HTR-8/SVneo (cell line): ENCODE measurements at regions not wholly inside any gene's neighbourhood (a gene's known extent, or its start where the extent isn't known, plus 50 kb on each side); places are given as distances from the start of the nearest gene placed in this dataset.
"Not testable (repeated sequence)": the region's sequence is repeated elsewhere in the genome, so short reads cannot be mapped to it uniquely, and the experiment has no call there.

ENCODE experiments used
- DNase-seq: peaks from one replicate; pipeline ENCODE4 v3.0.0; 2011; ENCODE audit warnings: low spot score, mixed read lengths; ENCODE audit not compliant: insufficient read length
- FAIRE-seq: peaks from 2 replicates; lab custom pipeline; 2011; peaks lifted over from hg19 to GRCh38; lab: Jason Lieb, UNC

DNA sequence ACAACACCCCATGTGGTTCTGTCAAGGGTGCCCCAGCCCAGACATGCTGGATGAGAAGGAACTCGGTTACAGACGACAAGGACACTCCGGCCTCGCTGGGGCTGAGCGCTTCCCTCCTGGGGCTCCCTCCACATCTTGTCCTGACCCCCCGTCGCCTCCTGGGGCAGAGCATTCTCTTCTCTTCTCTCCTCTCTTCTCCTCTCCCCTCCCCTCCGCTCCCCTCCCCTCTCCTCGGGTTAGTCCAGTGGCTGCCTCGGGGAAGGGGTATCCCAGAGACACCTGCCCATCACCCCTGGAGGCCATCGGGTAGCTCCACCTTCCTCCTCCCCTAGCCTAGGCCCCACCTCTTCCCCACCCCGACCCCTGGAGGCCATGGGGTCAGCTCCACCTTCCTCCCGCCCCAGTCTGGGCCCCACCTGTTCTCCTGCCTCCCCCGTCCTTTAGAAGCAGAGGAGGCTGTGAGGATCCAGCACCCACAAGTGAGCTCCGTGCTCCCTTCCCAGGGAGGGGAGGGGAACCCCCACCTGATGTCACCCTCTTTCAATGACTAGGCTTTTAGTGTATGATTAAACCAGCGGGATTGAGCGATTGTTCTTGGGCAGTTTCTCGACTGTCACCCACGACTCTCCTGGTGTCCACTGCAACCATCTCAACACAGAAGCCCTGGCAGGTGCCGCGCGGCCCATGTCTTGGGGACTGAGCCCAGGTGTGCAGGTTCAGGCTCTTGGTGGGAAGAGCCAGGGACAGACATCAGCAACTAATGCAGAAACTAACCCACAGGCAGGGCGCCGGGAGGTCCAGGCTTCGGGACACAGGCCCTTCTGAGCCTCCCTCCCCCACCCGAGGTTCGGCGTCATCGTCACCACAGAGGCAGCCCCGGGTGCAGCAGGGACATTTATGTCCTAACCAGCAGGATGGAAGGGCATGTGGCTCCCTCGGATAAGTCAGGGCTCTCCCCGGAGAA is 330.4 kb downstream of the ADGRD1 start:
- not testable (repeated sequence) for DNase-seq, FAIRE-seq

GRCh38 chr12:131284954-131285904 is 331.5 kb downstream of the ADGRD1 start:
- FAIRE-seq = peak; percentile 49
- not testable (repeated sequence) for DNase-seq

DNA sequence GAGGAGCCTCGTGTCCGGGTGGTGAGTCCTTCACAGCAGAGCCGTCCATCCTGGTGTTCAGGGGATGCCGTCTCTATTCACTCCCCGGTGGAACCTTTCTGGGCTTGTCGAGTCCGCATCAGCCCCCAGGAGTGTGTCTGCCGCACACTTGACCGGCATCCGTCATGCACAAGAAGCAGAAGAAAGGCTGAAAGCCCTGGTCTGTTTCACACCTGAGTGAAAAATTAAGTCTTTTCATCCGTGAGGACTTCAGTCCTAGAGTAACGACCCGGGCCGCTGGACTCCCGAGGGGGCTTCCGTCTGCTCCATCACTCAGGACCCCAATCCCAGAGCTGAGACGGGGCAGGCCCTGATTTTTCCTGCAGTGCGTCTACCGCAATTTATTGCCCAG is 332.2 kb downstream of the ADGRD1 start:
- not testable (repeated sequence) for DNase-seq, FAIRE-seq

DNA sequence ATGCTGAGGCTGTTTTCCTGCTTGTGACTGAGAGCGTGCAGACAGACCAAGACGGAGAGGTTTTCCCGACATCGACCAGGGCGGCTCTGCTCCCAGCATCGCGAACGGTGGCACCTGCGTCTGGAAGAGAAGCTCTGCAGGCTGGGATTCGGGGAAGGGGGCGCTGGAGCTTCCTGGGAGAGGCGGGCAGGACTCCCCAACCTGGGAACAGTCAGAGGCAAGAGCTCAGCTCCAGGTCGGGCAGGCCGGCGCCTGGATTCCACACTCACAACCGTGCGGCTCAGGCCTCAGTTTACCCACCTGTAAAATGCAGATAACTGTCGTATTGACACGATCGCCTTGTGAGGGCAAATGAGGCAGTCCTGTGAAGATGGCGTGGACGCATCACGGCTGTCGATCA is 332.6 kb downstream of the ADGRD1 start:
- FAIRE-seq = peak; percentile 69
- DNase-seq = not testable (repeated sequence)

DNA sequence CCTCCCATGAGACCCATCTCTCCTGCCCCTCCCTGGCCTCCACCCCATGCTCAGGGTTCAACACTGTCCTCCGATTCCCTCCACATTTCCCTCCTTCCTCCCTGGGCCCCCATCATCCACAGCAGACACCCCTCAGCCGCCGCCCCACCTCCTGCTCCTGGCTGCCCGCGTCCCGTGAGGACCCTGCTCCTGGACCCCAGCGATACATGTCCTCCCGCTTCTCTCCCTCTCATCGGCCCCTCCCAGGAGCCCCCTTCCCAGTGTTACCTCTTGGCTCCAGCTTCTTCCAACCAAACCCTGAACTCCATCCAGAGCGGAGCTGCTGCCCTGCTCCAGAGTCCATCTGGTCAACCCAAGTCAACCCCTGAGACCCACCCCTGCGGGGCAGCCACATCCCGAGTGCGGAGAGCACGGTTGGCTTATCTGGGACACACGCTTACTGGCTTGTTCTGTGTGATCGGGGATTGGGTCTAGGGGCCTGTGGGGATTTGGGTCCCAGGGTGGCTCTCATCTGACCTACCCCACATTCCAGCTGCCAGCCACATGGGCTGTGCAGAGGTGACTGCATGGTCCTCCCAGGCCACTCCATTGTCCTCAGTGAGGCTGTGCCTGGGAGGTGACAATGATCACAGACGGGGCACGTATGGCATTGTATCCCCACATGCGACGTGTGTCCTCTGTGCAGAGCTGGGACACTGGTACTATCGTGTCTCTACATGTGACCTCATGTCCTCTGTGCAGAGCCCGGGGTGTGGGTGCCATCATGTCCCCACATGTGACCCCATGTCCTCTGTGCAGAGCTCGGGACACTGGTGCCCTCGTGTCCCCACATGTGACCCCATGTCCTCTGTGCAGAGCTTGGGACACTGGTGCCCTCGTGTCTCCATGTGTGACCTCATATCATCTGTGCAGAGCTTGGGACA is 333.6 kb downstream of the ADGRD1 start:
- FAIRE-seq (no peak), DNase-seq (no peak)

DNA sequence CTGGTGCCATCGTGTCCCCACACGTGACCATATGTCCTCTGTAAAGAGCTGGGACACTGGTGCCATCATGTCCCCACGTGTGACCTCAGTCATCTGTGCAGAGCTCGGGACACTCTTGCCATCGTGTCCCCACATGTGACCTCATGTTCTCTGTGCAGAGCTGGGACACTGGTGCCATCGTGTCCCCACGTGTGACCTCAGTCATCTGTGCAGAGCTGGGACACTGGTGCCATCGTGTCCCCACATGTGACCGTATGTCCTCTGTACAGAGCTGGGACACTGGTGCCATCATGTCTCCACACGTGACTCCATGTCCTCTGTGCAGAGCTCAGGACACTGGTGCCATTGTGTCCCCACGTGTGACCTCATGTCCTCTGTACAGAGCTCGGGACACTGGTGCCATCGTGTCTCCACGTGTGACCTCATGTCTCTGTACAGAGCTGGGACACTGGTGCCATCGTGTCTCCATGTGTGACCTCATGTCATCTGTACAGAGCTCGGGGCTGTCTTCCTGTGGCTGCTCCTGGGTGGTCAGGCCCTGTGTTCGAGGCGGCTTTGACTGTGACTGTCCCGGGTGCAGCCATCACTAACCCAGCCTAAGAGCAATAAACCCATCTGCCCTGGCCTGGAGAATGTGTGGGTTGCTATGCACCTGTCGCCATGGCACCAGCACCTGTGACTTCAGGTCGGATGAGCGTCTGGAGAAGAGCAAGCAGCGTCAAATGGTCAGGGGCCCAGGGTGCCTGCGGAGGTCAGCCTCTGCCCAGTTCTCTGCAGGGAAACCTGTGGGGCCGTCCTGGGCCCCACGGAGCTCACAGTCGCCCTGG is 334.4 kb downstream of the ADGRD1 start:
- FAIRE-seq = peak; percentile 82

GRCh38 chr12:131288765-131289695 is 335.3 kb downstream of the ADGRD1 start:
- FAIRE-seq, DNase-seq: not testable (repeated sequence)

More for the DNA sequence above, 334.4 kb downstream of the ADGRD1 start:
- no peak for DNase-seq

- not testable (repeated sequence) for DNase-seq, FAIRE-seq
Observed at GRCh38 chr12:131289807-131290206, 336.1 kb downstream of the ADGRD1 start.

DNA sequence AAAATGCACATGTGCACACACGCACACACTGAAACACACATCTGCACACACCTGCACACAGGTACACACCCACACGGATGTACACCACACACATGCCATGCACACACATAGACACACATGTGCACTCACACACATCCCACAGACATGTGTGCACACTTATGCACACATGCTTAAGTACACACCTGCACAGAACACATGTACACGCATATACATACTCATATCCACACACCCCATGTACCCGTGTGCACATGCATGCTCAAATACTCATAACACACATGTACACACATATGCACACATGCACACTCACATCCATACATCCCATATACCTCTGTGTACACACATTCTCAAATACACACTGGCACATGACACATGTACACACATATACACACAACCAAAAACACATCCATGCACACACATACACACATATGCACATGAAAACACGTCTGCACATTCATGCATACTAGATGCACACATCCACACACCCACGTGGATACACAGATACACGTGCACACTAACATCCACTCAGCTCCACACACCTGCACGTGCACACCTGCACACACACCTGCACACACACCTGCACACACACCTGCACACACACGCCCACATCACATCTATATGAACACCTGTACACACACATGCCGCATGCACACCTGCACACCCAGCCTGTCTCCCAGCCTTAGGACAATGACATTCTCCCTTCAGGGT is 336.7 kb downstream of the ADGRD1 start:
- DNase-seq (no peak), FAIRE-seq (peak; percentile 98)

DNA sequence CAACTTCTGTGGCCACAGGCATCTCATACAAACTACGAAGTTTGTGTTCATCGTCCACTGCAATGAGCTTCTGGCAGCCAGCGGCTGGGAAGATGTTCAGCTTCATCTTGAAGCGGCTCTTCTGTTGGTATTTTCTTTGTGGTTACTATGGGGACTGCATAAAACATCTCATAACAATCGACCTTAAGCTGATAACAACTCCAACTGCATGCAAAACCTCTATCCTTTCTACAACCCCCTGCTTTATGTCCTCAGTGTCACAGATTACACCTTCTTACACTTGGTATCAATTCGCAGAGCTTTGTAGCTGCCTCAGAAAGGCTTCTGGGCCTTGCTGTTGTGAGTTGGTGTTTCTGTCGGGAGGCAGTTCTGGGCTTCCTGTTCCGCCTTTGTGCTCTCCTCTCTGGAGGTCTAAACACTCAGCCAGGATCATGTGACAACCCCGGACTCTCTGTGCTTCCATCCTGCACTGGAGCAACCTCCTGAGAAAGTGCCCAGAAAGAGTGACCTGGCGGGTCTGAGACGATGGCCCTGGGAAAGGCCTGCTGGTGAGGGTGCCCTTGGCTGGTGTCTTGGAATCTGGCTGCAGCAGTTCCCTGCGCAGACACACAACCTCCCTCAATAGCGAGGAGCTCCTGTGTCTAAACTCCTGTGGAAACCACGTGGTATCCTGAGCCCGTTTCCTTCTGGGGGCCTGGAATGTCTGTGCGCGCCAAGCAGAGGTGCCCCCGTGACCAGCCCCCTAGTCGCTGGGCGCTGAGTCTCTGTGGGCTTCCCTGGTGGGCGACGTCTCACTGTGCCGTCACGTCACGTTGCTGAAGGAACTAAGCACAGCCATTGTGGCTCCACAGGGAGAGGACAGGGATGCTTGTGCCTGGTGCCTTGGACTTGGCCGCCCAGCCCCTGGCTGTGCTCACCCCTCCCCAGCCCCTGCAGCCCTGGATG is 339.6 kb downstream of the ADGRD1 start:
- not testable (repeated sequence) for DNase-seq, FAIRE-seq

GRCh38 chr12:131294716-131295115 is 341.0 kb downstream of the ADGRD1 start:
- FAIRE-seq, DNase-seq: not testable (repeated sequence)

- not testable (repeated sequence) for DNase-seq, FAIRE-seq
Observed at GRCh38 chr12:131295117-131295516, 341.4 kb downstream of the ADGRD1 start.

GRCh38 chr12:131295559-131295958 is 341.9 kb downstream of the ADGRD1 start:
- not testable (repeated sequence) for FAIRE-seq, DNase-seq

DNA sequence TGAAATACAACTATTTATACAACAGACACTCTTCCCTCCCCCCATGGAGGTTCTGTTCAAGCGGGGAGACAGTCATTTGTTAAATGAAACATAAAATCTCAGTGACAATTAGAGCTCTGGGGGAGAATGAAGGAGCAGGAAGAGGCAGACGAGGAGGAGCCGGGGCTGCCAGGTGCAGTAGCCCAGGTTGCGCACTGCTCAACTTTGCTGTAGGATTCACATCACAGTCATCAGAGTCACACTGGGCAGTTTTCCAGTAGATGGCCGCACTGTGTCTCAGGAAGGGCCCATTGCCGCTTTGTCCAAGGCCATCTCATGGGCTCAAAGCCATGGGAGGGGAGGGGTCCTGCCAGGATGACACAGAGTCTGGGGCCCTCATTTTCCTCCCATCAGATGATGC is 342.4 kb downstream of the ADGRD1 start:
- FAIRE-seq = peak; percentile 69
- not testable (repeated sequence) for DNase-seq

DNA sequence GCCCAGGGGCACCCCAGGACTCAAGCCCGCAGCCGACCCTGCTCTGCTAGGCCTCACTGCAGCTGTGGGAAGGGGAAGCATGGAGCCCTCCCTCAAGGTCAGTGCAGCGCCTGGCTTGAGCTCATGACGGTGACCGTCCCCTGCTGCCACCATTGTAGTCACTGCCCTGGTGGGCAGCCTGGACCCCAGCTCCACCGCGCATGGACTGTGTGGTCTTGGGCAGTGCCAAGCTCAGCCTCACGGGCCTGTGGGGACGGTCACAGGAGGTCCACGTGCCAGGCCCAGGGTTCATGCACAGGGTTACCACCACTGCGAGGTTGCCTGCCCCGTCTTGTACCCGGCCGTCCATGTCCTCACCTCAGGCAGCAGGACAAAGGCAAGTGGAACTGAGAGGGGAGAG is 342.9 kb downstream of the ADGRD1 start:
- DNase-seq = not testable (repeated sequence)
- FAIRE-seq = peak; percentile 76
